ENCODE measurements at regions not wholly inside any gene's neighbourhood (a gene's known extent, or its start where the extent isn't known, plus 50 kb on each side); places are given as distances from the start of the nearest gene placed in this dataset.
A peak's percentile ranks its signal among the peaks of the same experiment; 100 is the strongest.
"Not testable (repeated sequence)": the region's sequence is repeated elsewhere in the genome, so short reads cannot be mapped to it uniquely, and the experiment has no call there.

DNA sequence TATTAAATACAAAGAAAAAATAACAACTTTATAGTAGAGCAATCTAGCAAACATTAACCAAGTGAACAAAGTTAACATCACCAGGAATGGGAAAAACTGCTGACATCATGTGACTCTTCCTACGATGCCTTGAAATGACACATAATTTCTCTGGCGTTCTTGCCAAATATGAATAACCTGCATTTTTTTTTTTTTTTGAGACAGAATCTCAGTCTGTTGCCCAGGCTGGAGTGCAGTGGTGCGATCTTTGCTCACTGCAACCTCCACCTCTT, 126.5 kb upstream of the VKORC1L1 start:
- no peaks in the 10 kb centered on the region for H3K9me3 ChIP-seq
- peaks cover 33% of the 10 kb centered on the region for H3K4me1 ChIP-seq
- intact Hi-C loops (cut with DNase I), result no loop called here
- TF ChIP-seq CTCF (IDR thresholded peaks at IDR 0.05) (no peak), POLR2A (IDR thresholded peaks at IDR 0.05) (no peak)
- DNase-seq (peak in 2 of 4 donors; percentile 10 to 19), ATAC-seq (peak; percentile 28)
- no peak overlapping the region for H3K4me3 ChIP-seq
- peak overlapping the region in 3 of 4 donors; percentile 49 to 79 (median 65) for H3K27ac ChIP-seq
- WGBS, 2 donors, result 24 to 29% methylated on average over 3 of the region's 3 CpGs
- H3K36me3 ChIP-seq (replicated peaks in 1 of 2; ENCODE audit: insufficient read depth in 1 of 2, low read depth in 2 of 2), result no peaks in the 10 kb centered on the region
- no peaks in the 10 kb centered on the region for H3K27me3 ChIP-seq

- Histone ChIP-seq H3K4me1 (peaks cover 42% of the 10 kb centered on the region), H3K36me3 (replicated peaks in 1 of 2; ENCODE audit: insufficient read depth in 1 of 2, low read depth in 2 of 2) (no peaks in the 10 kb centered on the region), H3K9me3 (no peaks in the 10 kb centered on the region), H3K27ac (no peak overlapping the region), H3K4me3 (no peak overlapping the region), H3K27me3 (no peaks in the 10 kb centered on the region)
- TF ChIP-seq POLR2A (IDR thresholded peaks at IDR 0.05) (no peak), CTCF (IDR thresholded peaks at IDR 0.05) (no peak)
- 90 to 98% methylated on average over 4 of the region's 4 CpGs for WGBS, 2 donors
- ATAC-seq, result no peak
- intact Hi-C loops (cut with DNase I), result no loop called here
- no peak for DNase-seq
Measured at GRCh38 chr7:65749039-65749438, 123.8 kb upstream of the VKORC1L1 start.

GRCh38 chr7:65749518-65749917, 123.4 kb upstream of the VKORC1L1 start:
- ATAC-seq (no peak), DNase-seq (no peak)
- Histone ChIP-seq H3K27ac (peak overlapping the region in 1 of 4 donors; percentile 83), H3K4me1 (peaks cover 42% of the 10 kb centered on the region), H3K4me3 (no peak overlapping the region), H3K27me3 (no peaks in the 10 kb centered on the region), H3K9me3 (no peaks in the 10 kb centered on the region), H3K36me3 (replicated peaks in 1 of 2; ENCODE audit: insufficient read depth in 1 of 2, low read depth in 2 of 2) (no peaks in the 10 kb centered on the region)
- TF ChIP-seq POLR2A (IDR thresholded peaks at IDR 0.05) (no peak), CTCF (IDR thresholded peaks at IDR 0.05) (no peak)
- WGBS, 2 donors, result 84 to 90% methylated on average over 12 of the region's 12 CpGs
- intact Hi-C loops (cut with DNase I), result no loop called here

- H3K4me1 ChIP-seq, result peaks cover 33% of the 10 kb centered on the region
- no peaks in the 10 kb centered on the region for H3K9me3 ChIP-seq
- TF ChIP-seq POLR2A (IDR thresholded peaks at IDR 0.05) (peak in 2 of 3 donors; percentile 64 to 68), CTCF (IDR thresholded peaks at IDR 0.05) (peak in 5 of 7 experiments; percentile 7 to 46 (median 33))
- no peaks in the 10 kb centered on the region for H3K27me3 ChIP-seq
- intact Hi-C loops (cut with DNase I), result no loop called here
- H3K4me3 ChIP-seq, result peak overlapping the region; percentile 88 to 97
- H3K27ac ChIP-seq, result peak overlapping the region; percentile 79 to 83 (median 82)
- peak; percentile 89 to 93 (median 90) for DNase-seq
- WGBS, 2 donors, result 0% methylated on average over 17 to 53 of the region's 69 CpGs
- no peaks in the 10 kb centered on the region for H3K36me3 ChIP-seq (replicated peaks in 1 of 2; ENCODE audit: insufficient read depth in 1 of 2, low read depth in 2 of 2)
- ATAC-seq, result peak; percentile 98
Measured at GRCh38 chr7:65750511-65751344, 122.1 kb upstream of the VKORC1L1 start.

DNA sequence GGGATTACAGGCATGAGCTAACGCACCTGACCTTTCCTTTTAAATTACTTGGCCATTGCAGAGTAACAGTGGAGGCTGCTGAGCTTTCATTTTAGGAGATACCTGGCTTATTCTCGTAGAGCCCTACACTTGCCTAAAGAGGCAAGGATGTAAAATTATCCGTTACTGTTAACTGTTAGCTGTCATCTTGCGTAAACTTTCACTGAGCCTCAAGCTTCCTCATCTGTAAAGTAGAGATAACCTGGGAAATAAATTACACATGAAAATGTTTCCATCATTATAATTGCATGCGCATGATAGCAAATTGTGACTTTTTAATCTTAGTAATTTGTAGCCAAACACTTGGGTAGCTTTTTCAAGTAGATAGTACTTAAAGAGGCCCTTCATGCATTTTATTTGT, 118.8 kb upstream of the VKORC1L1 start:
- ATAC-seq; H3K27ac ChIP-seq; H3K9me3 ChIP-seq; intact Hi-C loops (cut with DNase I); H3K4me3 ChIP-seq; H3K27me3 ChIP-seq; H3K36me3 ChIP-seq (replicated peaks in 1 of 2; ENCODE audit: insufficient read depth in 1 of 2, low read depth in 2 of 2); DNase-seq: not testable (repeated sequence)
- H3K4me1 ChIP-seq, result peaks cover 21% of the 10 kb centered on the region
- WGBS, 2 donors, result 81 to 93% methylated on average over 5 of the region's 5 CpGs

GRCh38 chr7:65758991-65759390, 113.9 kb upstream of the VKORC1L1 start:
- H3K4me1 ChIP-seq, result peaks cover 17% of the 10 kb centered on the region
- H3K36me3 ChIP-seq (replicated peaks in 1 of 2; ENCODE audit: insufficient read depth in 1 of 2, low read depth in 2 of 2); H3K9me3 ChIP-seq; DNase-seq; H3K27ac ChIP-seq; H3K27me3 ChIP-seq; intact Hi-C loops (cut with DNase I); ATAC-seq; H3K4me3 ChIP-seq: not testable (repeated sequence)
- 100% methylated on average over 1 of the region's 1 CpG for WGBS, 2 donors

DNA sequence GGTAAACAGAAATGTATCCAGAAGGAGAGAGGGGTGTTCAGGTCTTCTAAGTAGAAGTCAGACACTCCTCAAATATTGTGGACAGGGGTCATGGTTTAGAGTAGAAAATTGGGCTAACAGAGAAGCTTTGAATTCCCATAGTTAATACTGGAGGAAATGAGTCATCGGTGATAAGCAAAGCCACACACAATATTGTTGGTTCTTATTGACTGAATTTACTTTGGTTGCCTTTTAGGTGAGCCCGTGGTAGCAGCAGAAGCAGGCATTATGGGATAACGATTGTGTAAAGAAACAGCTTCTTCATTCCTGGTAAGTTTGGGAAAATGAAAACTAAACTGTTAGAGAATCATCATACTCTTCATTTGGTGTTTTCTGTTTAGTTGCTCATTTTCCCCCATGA, 110.2 kb upstream of the VKORC1L1 start:
- peaks cover 17% of the 10 kb centered on the region for H3K4me1 ChIP-seq
- WGBS, 2 donors, result 23 to 26% methylated on average over 3 of the region's 3 CpGs
- H3K27me3 ChIP-seq; intact Hi-C loops (cut with DNase I); H3K36me3 ChIP-seq (replicated peaks in 1 of 2; ENCODE audit: insufficient read depth in 1 of 2, low read depth in 2 of 2); H3K9me3 ChIP-seq; DNase-seq; H3K4me3 ChIP-seq: not testable (repeated sequence)
- H3K27ac ChIP-seq, result peak overlapping the region in 3 of 4 donors; percentile 32 to 74 (median 59)
- peak; percentile 29 for ATAC-seq

DNA sequence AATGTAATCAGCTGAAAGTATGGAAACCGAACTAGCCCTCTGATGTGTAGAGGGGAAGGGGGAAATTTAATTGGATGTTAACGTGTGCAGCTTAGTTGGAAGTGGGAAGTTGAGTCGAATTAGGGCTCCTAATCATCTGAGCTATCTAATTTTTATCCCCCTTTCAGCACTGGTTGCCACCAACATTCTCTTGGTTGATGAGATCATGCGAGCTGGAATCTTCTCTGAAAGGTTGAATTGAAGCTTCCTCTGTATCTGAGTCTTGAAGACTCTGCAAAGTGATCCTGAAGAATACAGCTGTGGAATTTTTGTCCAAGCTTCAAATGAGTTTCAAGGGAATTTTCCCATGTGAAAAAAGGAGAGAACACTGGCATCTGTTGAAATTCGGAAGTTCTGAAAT, 109.8 kb upstream of the VKORC1L1 start:
- H3K36me3 ChIP-seq (replicated peaks in 1 of 2; ENCODE audit: insufficient read depth in 1 of 2, low read depth in 2 of 2); DNase-seq; ATAC-seq; H3K27me3 ChIP-seq; H3K9me3 ChIP-seq; H3K4me3 ChIP-seq; intact Hi-C loops (cut with DNase I): not testable (repeated sequence)
- H3K27ac ChIP-seq, result peak overlapping the region in 3 of 4 donors; percentile 32 to 74 (median 59)
- WGBS, 2 donors, result 77 to 81% methylated on average over 5 of the region's 5 CpGs
- peaks cover 17% of the 10 kb centered on the region for H3K4me1 ChIP-seq

All from body of pancreas (tissue), 4 donors.